IMR-90 (cell line): ENCODE measurements at regions not wholly inside any gene's neighbourhood (a gene's known extent, or its start where the extent isn't known, plus 50 kb on each side); places are given as distances from the start of the nearest gene placed in this dataset.

Experiments
- ATAC-seq: fragments of 200-7000 bp; cut with Tn5 transposase; 2 replicates; pipeline ENCODE4 v1.9.1; 2020; ENCODE audit warnings: low read depth, mild to moderate bottlenecking, moderate library complexity
- BruUV-seq: library from RNA; stranded (reverse); fragments of 400-500 nt; replicated peaks from 2 replicates; lab custom pipeline; 2021; lab: Mats Ljungman, UMichigan
- CTCF ChIA-PET: fragments of 300-600 bp; formaldehyde crosslinking; extraction: SDS; loops from one replicate; lab custom pipeline; 2021; ENCODE audit warnings: antibody characterized with exemption; lab: Yijun Ruan, JAX
- POLR2A ChIA-PET: fragments of 300-600 bp; sonication (Branson Sonifier 250); formaldehyde crosslinking; loops from one replicate; lab custom pipeline; 2022; ENCODE audit warnings: antibody characterized with exemption; ENCODE audit not compliant: unreplicated experiment; lab: Charles Lee
- DNase-seq: peaks from one replicate; pipeline ENCODE4 v3.0.0; 2013
- H2AFZ ChIP-seq: replicated peaks from 2 replicates; pipeline ENCODE3; 2013; ENCODE audit warnings: low read length, mild to moderate bottlenecking; ENCODE audit not compliant: poor library complexity
- H2AK5ac ChIP-seq: 2 replicates; pipeline ENCODE4 v1.6.1; 2013; ENCODE audit warnings: low read depth, low read length, inconsistent platforms
- H2AK9ac ChIP-seq: replicated peaks from 2 replicates; pipeline ENCODE3; 2013; ENCODE audit warnings: mild to moderate bottlenecking, low read depth, low read length, moderate library complexity; ENCODE audit not compliant: poor library complexity
- H2BK120ac ChIP-seq: 2 replicates; pipeline ENCODE4 v1.6.1; 2013; ENCODE audit warnings: low read depth, low read length, inconsistent platforms
- H2BK15ac ChIP-seq: 3 replicates; pipeline ENCODE4 v1.6.1; 2013; ENCODE audit warnings: low read depth, low read length, inconsistent platforms
- H2BK20ac ChIP-seq: 2 replicates; pipeline ENCODE4 v1.6.1; 2013; ENCODE audit warnings: low read depth, mild to moderate bottlenecking, inconsistent platforms, low read length, moderate library complexity
- H2BK5ac ChIP-seq: 2 replicates; pipeline ENCODE4 v1.6.1; 2013; ENCODE audit warnings: mild to moderate bottlenecking, low read depth, low read length, inconsistent platforms; ENCODE audit not compliant: poor library complexity, severe bottlenecking
- H3K14ac ChIP-seq: replicated peaks from 2 replicates; pipeline ENCODE4 v1.6.1; 2013; ENCODE audit warnings: low read depth, low read length, inconsistent platforms
- H3K18ac ChIP-seq: 2 replicates; pipeline ENCODE4 v1.6.1; 2013; ENCODE audit warnings: low read depth, low read length, control low read depth
- H3K23ac ChIP-seq: 2 replicates; pipeline ENCODE4 v1.6.1; 2013; ENCODE audit warnings: low read depth, low read length, inconsistent platforms
- H3K27ac ChIP-seq: 2 replicates; pipeline ENCODE4 v1.5.1; 2013; ENCODE audit warnings: mild to moderate bottlenecking, control low read depth, low read length; ENCODE audit not compliant: insufficient read depth
- H3K27me3 ChIP-seq: 2 replicates; pipeline ENCODE4 v1.6.1; 2013; ENCODE audit warnings: low read length; ENCODE audit not compliant: control insufficient read depth, insufficient read depth
- H3K36me3 ChIP-seq: 2 replicates; pipeline ENCODE4 v1.6.1; 2013; ENCODE audit warnings: low read length, mixed read lengths; ENCODE audit not compliant: control insufficient read depth, insufficient read depth
- H3K4ac ChIP-seq: 2 replicates; pipeline ENCODE4 v1.6.1; 2013; ENCODE audit warnings: low read depth, low read length, inconsistent platforms
- H3K4me1 ChIP-seq: 2 replicates; pipeline ENCODE4 v1.6.1; 2013; ENCODE audit warnings: low read length, mixed read lengths; ENCODE audit not compliant: control insufficient read depth, insufficient read depth
- H3K4me2 ChIP-seq: 2 replicates; pipeline ENCODE4 v1.6.1; 2013; ENCODE audit warnings: low read depth, mild to moderate bottlenecking, control low read depth, low read length, moderate library complexity
- H3K4me3 ChIP-seq: 2 replicates; pipeline ENCODE4 v1.5.1; 2013; ENCODE audit warnings: low read depth, mild to moderate bottlenecking, control low read depth, low read length, moderate library complexity; ENCODE audit not compliant: insufficient read depth
- H3K56ac ChIP-seq: 2 replicates; pipeline ENCODE4 v1.6.1; 2013; ENCODE audit warnings: low read length, inconsistent platforms; ENCODE audit not compliant: insufficient read depth; ENCODE audit errors: extremely low read depth
- H3K79me1 ChIP-seq, 2 experiments: 2 replicates each; pipeline ENCODE4 v1.6.1; 2013; ENCODE audit warnings: low read length in 2 of 2, inconsistent platforms in 1 of 2, low read depth in 1 of 2
- H3K9ac ChIP-seq: 2 replicates; pipeline ENCODE4 v1.6.1; 2013; ENCODE audit warnings: low read depth, low read length, control low read depth
- H3K9me1 ChIP-seq: 2 replicates; pipeline ENCODE4 v1.6.1; 2013; ENCODE audit warnings: low read length, inconsistent platforms; ENCODE audit not compliant: insufficient read depth
- H3K9me3 ChIP-seq: 2 replicates; pipeline ENCODE4 v1.6.1; 2013; ENCODE audit warnings: low read length; ENCODE audit not compliant: control insufficient read depth, insufficient read depth
- H4K20me1 ChIP-seq: 2 replicates; pipeline ENCODE4 v1.6.1; 2013; ENCODE audit warnings: low read length, inconsistent platforms; ENCODE audit not compliant: insufficient read depth
- H4K5ac ChIP-seq: 2 replicates; pipeline ENCODE4 v1.6.1; 2013; ENCODE audit warnings: mild to moderate bottlenecking, low read depth, low read length, control low read depth
- H4K8ac ChIP-seq, 2 experiments: 2 replicates each; pipeline ENCODE4 v1.6.1; 2013; ENCODE audit warnings: low read depth in 2 of 2, low read length in 2 of 2, control low read depth in 1 of 2, inconsistent platforms in 1 of 2
- H4K91ac ChIP-seq: 2 replicates; pipeline ENCODE4 v1.6.1; 2013; ENCODE audit warnings: low read depth, low read length, inconsistent platforms; ENCODE audit not compliant: insufficient read depth
- CEBPB ChIP-seq: IDR thresholded peaks from 2 replicates; pipeline ENCODE4 v1.6.1; 2012; ENCODE audit warnings: low read depth, low read length, improper control_type of control experiment
- CHD1 ChIP-seq: IDR thresholded peaks from 2 replicates; pipeline ENCODE4 v1.6.1; 2012; ENCODE audit warnings: low read depth, low read length, improper control_type of control experiment
- FOS ChIP-seq: fragments of 150-350 bp; IDR thresholded peaks from 2 replicates; pipeline ENCODE4 v1.6.1; 2016; ENCODE audit warnings: low read depth, low read length
- MAFK ChIP-seq: IDR thresholded peaks from 2 replicates; pipeline ENCODE4 v1.6.1; 2012; ENCODE audit warnings: low read depth, low read length, improper control_type of control experiment
- MXI1 ChIP-seq: IDR thresholded peaks from 2 replicates; pipeline ENCODE4 v1.6.1; 2012; ENCODE audit warnings: low read depth, mild to moderate bottlenecking, low read length, moderate library complexity, borderline replicate concordance
- NFE2L2 ChIP-seq: fragments of 150-350 bp; IDR thresholded peaks from 2 replicates; pipeline ENCODE4 v1.6.1; 2016; ENCODE audit warnings: low read depth, mild to moderate bottlenecking, low read length
- RAD21 ChIP-seq: IDR thresholded peaks from 2 replicates; pipeline ENCODE4 v1.6.1; 2012; ENCODE audit warnings: low read length, improper control_type of control experiment
- RFX5 ChIP-seq: IDR thresholded peaks from 2 replicates; pipeline ENCODE4 v1.8.0; 2012; ENCODE audit warnings: low read depth, mild to moderate bottlenecking, low read length, moderate library complexity
- WGBS, 2 experiments: methylation state at CpG; one replicate each; pipeline versions ENCODE4 v1.1.5 to v1.1.7; 2013; ENCODE audit warnings: missing lambda C conversion rate in 2 of 2; ENCODE audit not compliant: insufficient read length in 1 of 2; ENCODE audit errors: extremely low coverage in 2 of 2; 5-methylcytosine and 5-hydroxymethylcytosine counted together
- dilution Hi-C: fragments of 300-500 bp; cut with HindIII; formaldehyde crosslinking; loops from one replicate; pipeline ENCODE4 v1.14.3; 2018; ENCODE audit warnings: low sequenced_read_pairs; ENCODE audit not compliant: unreplicated experiment
- in situ Hi-C: fragments of 300-500 bp; cut with MboI; formaldehyde crosslinking; loops from 3 replicates; pipeline ENCODE4 v1.14.3; 2019; ENCODE audit warnings: low sequenced_read_pairs, inconsistent platforms, mixed read lengths
- intact Hi-C: fragments of 100-400 bp; cut with micrococcal nuclease; formaldehyde crosslinking; loops from 2 replicates; pipeline ENCODE4 v1.10.0; 2022
- TF ChIP-seq, protein P1 (sequence below): conservative IDR thresholded peaks from 2 replicates; pipeline ENCODE4 v1.5.1; 2012; ENCODE audit warnings: mild to moderate bottlenecking, low read depth, low read length, improper control_type of control experiment

DNA sequence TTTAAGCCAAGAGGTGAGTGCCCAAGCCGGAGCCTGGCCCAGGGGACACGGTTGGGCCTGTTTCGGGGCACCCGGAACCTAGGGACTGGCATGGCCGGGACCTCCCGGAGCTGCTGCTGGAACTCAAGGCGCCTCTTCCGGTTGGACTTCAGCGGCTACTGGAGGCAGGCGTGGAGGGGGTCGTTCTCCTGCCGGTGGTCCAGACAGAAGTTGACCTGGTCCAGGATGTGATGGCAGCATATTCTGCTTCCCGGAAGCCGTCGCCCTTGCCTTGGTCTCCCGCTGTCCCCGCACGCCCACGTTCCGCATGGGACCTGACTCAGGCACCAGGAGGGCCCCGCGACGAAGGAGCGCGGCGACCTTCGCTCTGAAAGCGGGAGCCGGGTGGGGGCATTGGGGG is 240.8 kb downstream of the FOXA2 start:
- ATAC-seq (no peak), DNase-seq (no peak)
- Histone ChIP-seq H3K9ac (no peak overlapping the region), H3K23ac (no peak overlapping the region), H2BK15ac (no peak overlapping the region), H2BK5ac (no peak overlapping the region), H3K27ac (no peak overlapping the region), H3K79me1 (no peaks in the 10 kb centered on the region), H2BK20ac (no peak overlapping the region), H2AFZ (no peak overlapping the region), H3K27me3 (no peaks in the 10 kb centered on the region), H3K4me3 (no peak overlapping the region), H3K36me3 (no peaks in the 10 kb centered on the region), H2AK5ac (no peak overlapping the region), H3K4me2 (no peak overlapping the region), H4K5ac (no peak overlapping the region), H3K4ac (no peak overlapping the region), H3K4me1 (no peaks in the 10 kb centered on the region), H3K9me3 (no peaks in the 10 kb centered on the region), H3K18ac (no peak overlapping the region), H3K56ac (no peak overlapping the region), H4K20me1 (no peaks in the 10 kb centered on the region), H3K9me1 (no peaks in the 10 kb centered on the region), H3K14ac (no peak overlapping the region), H2AK9ac (no peak overlapping the region), H2BK120ac (no peak overlapping the region), H4K8ac (no peak overlapping the region), H4K91ac (no peak overlapping the region)
- 86% methylated on average over 22 of the region's 29 CpGs; no CpG with 5 or more reads in 1 of the 2 experiments for WGBS, 2 experiments
- no TSS peak for BruUV-seq
- dilution Hi-C loops (loop anchor here (10.0 kb wide), 1 partner anchor 341 kb away; no protein-coding TSS in a partner anchor), intact Hi-C loops (no loop called here), in situ Hi-C loops (loop anchor here (25.0 kb wide), 1 partner anchor 994 kb away; no protein-coding TSS in a partner anchor)
- TF ChIP-seq MAFK (no peak), CHD1 (no peak), RAD21 (no peak), FOS (no peak), NFE2L2 (no peak), MXI1 (no peak), RFX5 (no peak), CEBPB (no peak)
- TF ChIP-seq, protein P1, sequence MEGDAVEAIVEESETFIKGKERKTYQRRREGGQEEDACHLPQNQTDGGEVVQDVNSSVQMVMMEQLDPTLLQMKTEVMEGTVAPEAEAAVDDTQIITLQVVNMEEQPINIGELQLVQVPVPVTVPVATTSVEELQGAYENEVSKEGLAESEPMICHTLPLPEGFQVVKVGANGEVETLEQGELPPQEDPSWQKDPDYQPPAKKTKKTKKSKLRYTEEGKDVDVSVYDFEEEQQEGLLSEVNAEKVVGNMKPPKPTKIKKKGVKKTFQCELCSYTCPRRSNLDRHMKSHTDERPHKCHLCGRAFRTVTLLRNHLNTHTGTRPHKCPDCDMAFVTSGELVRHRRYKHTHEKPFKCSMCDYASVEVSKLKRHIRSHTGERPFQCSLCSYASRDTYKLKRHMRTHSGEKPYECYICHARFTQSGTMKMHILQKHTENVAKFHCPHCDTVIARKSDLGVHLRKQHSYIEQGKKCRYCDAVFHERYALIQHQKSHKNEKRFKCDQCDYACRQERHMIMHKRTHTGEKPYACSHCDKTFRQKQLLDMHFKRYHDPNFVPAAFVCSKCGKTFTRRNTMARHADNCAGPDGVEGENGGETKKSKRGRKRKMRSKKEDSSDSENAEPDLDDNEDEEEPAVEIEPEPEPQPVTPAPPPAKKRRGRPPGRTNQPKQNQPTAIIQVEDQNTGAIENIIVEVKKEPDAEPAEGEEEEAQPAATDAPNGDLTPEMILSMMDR = no peak
- ChIA-PET CTCF (no interaction called here), POLR2A (no interaction called here)
